ENCODE measurements at regions not wholly inside any gene's neighbourhood (a gene's known extent, or its start where the extent isn't known, plus 50 kb on each side); places are given as distances from the start of the nearest gene placed in this dataset.

DNA sequence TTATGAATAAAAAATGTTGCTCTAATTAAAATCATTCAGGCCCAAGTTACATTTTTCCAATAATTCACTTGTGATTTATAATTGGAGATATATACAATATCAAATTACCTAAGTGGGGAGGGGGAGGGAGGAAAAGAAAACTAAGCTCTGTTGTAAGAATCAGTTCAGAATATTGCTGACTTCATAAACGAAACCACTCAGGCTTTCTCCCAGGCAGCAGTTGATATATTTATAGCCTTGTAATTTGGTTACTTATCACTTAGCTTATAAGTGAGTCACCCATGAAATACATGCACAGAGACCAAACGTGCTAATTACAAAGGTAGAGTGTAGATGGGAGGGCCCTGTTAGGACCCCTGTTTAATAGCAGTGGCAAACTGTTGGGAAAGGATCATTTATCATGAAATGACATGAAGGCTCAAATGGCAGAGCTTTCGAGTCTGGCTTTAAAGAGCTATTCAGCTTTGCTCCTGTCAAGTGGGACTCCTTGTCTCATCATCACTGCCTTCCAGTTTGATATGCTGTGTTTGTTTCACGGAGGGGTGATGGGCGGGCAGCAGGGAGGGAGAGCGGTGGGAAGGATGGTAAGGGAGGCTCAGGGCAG, 105.6 kb upstream of the PGRMC2 start:
- TF ChIP-seq ZNF274 (IDR thresholded peaks at IDR 0.05; ENCODE audit: low read depth, low read length) (no peak), YY1 (IDR thresholded peaks at IDR 0.05; ENCODE audit: insufficient read depth, insufficient read length) (no peak), SUZ12 (IDR thresholded peaks at IDR 0.05; ENCODE audit: extremely low read depth, insufficient read depth, insufficient read length) (no peak)

Measured in NT2/D1 (cell line).